ENCODE measurements at regions not wholly inside any gene's neighbourhood (a gene's known extent, or its start where the extent isn't known, plus 50 kb on each side); places are given as distances from the start of the nearest gene placed in this dataset.

DNA sequence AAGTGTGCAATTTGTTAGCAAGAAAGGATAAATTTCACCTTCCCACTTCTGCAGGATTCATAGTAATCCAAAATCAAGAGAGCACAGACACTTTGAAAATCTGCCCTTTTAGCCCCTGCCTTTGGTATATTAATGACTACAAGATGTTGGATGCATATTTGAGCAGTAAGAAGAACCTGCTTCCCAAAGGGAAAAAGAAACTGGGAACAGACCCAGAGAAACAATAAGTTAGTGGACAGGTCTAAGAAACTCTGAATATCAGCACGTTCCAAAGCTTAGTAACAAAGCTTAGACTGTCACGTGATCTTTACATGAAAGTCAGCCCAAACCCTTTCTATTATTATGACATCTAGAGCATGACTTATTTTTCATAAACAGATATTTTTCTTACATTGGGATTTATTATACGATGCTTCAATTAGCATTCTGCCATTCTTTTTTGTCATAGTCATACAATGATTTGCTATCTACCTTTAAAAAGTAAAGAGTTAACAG is 390.9 kb upstream of the ADGRL2 start:
- H3K27me3 Mint-ChIP-seq (ENCODE audit: insufficient read depth) = no peaks in the 10 kb centered on the region
- H3K9me3 Mint-ChIP-seq = no peaks in the 10 kb centered on the region; the same call in 1 of the 2 replicates
- H3K4me3 Mint-ChIP-seq = no peak overlapping the region
- no peak overlapping the region for H3K27ac Mint-ChIP-seq
- H3K4me1 Mint-ChIP-seq (ENCODE audit: low read depth) = peaks cover 5% of the 10 kb centered on the region; the same call in 1 of the 2 replicates
- no peaks in the 10 kb centered on the region for H3K36me3 Mint-ChIP-seq (ENCODE audit: low read depth)
- TF ChIP-seq, protein P1, sequence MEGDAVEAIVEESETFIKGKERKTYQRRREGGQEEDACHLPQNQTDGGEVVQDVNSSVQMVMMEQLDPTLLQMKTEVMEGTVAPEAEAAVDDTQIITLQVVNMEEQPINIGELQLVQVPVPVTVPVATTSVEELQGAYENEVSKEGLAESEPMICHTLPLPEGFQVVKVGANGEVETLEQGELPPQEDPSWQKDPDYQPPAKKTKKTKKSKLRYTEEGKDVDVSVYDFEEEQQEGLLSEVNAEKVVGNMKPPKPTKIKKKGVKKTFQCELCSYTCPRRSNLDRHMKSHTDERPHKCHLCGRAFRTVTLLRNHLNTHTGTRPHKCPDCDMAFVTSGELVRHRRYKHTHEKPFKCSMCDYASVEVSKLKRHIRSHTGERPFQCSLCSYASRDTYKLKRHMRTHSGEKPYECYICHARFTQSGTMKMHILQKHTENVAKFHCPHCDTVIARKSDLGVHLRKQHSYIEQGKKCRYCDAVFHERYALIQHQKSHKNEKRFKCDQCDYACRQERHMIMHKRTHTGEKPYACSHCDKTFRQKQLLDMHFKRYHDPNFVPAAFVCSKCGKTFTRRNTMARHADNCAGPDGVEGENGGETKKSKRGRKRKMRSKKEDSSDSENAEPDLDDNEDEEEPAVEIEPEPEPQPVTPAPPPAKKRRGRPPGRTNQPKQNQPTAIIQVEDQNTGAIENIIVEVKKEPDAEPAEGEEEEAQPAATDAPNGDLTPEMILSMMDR (IDR thresholded peaks at IDR 0.05) = no peak
- DNase-seq = no peak

DNA sequence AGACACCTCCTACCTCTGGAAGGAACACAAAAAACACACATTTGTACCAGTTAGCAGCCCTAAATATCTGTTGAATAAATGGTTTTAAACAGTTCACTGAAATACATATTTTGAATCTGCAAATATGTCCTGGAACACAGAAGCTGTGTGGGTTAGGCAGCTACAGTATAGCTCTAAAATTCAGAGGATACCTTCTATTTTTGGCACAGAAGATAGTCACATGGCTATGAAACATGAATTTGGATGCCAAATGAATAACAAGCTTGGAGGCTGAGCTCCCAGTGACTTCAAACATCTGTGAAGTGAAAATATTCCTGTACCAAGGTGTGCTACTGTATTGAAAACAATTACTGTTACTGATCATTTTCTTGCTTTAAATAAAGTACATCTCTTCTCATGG is 391.5 kb upstream of the ADGRL2 start:
- no peaks in the 10 kb centered on the region for H3K36me3 Mint-ChIP-seq (ENCODE audit: low read depth)
- H3K4me3 Mint-ChIP-seq = no peak overlapping the region
- H3K9me3 Mint-ChIP-seq = no peaks in the 10 kb centered on the region; the same call in 1 of the 2 replicates
- H3K27me3 Mint-ChIP-seq (ENCODE audit: insufficient read depth) = no peaks in the 10 kb centered on the region
- peaks cover under 1% of the 10 kb centered on the region; the same call in 1 of the 2 replicates for H3K4me1 Mint-ChIP-seq (ENCODE audit: low read depth)
- TF ChIP-seq, protein P1 (IDR thresholded peaks at IDR 0.05) = no peak
- no peak for DNase-seq
- H3K27ac Mint-ChIP-seq = no peak overlapping the region

GRCh38 chr1:81408419-81408818 is 392.3 kb upstream of the ADGRL2 start:
- Mint-ChIP-seq H3K36me3 (ENCODE audit: low read depth) (no peaks in the 10 kb centered on the region), H3K4me1 (ENCODE audit: low read depth) (no peaks in the 10 kb centered on the region), H3K27me3 (ENCODE audit: insufficient read depth) (no peaks in the 10 kb centered on the region), H3K4me3 (no peak overlapping the region), H3K27ac (no peak overlapping the region), H3K9me3 (no peaks in the 10 kb centered on the region; the same call in 1 of the 2 replicates)
- TF ChIP-seq, protein P1 (IDR thresholded peaks at IDR 0.05) = no peak
- no peak for DNase-seq

GRCh38 chr1:81407000-81407821 is 393.5 kb upstream of the ADGRL2 start:
- TF ChIP-seq, protein P1 (IDR thresholded peaks at IDR 0.05) = no peak
- H3K27me3 Mint-ChIP-seq (ENCODE audit: insufficient read depth) = no peaks in the 10 kb centered on the region

GRCh38 chr1:81406292-81406999 is 394.3 kb upstream of the ADGRL2 start:
- no peak overlapping the region for H3K4me3 Mint-ChIP-seq
- H3K9me3 Mint-ChIP-seq = peaks cover 5% of the 10 kb centered on the region; the same call in 1 of the 2 replicates
- H3K36me3 Mint-ChIP-seq (ENCODE audit: low read depth) = 0 out of 2 replicates have a peak, but pooled peaks cover 4% of the 10 kb centered on the region
- no peaks in the 10 kb centered on the region for H3K27me3 Mint-ChIP-seq (ENCODE audit: insufficient read depth)
- no peak overlapping the region for H3K27ac Mint-ChIP-seq
- TF ChIP-seq, protein P1 (IDR thresholded peaks at IDR 0.05) = no peak
- no peak for DNase-seq
- no peaks in the 10 kb centered on the region for H3K4me1 Mint-ChIP-seq (ENCODE audit: low read depth)

More at GRCh38 chr1:81407000-81407821, 393.5 kb upstream of the ADGRL2 start:
- Mint-ChIP-seq H3K4me1 (ENCODE audit: low read depth) (no peaks in the 10 kb centered on the region), H3K27ac (no peak overlapping the region), H3K4me3 (no peak overlapping the region), H3K9me3 (peaks cover 5% of the 10 kb centered on the region; the same call in 1 of the 2 replicates), H3K36me3 (ENCODE audit: low read depth) (0 out of 2 replicates have a peak, but pooled peaks cover 4% of the 10 kb centered on the region)
- no peak for DNase-seq

All from HFFc6 (cell line).